ENCODE measurements at regions not wholly inside any gene's neighbourhood (a gene's known extent, or its start where the extent isn't known, plus 50 kb on each side); places are given as distances from the start of the nearest gene placed in this dataset.

- DNase-seq (ENCODE audit: low read depth), result no peak
- no peak for TF ChIP-seq CTCF (IDR thresholded peaks at IDR 0.05; ENCODE audit: insufficient read depth, low read depth, low read length, missing control alignments)
These were observed 774.3 kb downstream of the KCTD16 start for GRCh38 chr5:144944936-144945335.

GRCh38 chr5:144941004-144941403, 770.3 kb downstream of the KCTD16 start:
- TF ChIP-seq CTCF (IDR thresholded peaks at IDR 0.05; ENCODE audit: insufficient read depth, low read depth, low read length, missing control alignments), result no peak
- no peak for DNase-seq (ENCODE audit: low read depth)
- no peak overlapping the region for H3K4me3 ChIP-seq (ENCODE audit: low read depth, low read length)

More at GRCh38 chr5:144944936-144945335, 774.3 kb downstream of the KCTD16 start:
- H3K4me3 ChIP-seq (ENCODE audit: low read depth, low read length), result no peak overlapping the region

GRCh38 chr5:144918371-144918770, 747.7 kb downstream of the KCTD16 start:
- TF ChIP-seq CTCF (IDR thresholded peaks at IDR 0.05; ENCODE audit: insufficient read depth, low read depth, low read length, missing control alignments), result no peak
- DNase-seq (ENCODE audit: low read depth), result no peak
- H3K4me3 ChIP-seq (ENCODE audit: low read depth, low read length), result no peak overlapping the region

- TF ChIP-seq CTCF (IDR thresholded peaks at IDR 0.05; ENCODE audit: insufficient read depth, low read depth, low read length, missing control alignments), result no peak
These were observed 744.8 kb downstream of the KCTD16 start for GRCh38 chr5:144915452-144915851.

GRCh38 chr5:144913661-144914060, 743.0 kb downstream of the KCTD16 start:
- no peak for DNase-seq (ENCODE audit: low read depth)
- H3K4me3 ChIP-seq (ENCODE audit: low read depth, low read length), result no peak overlapping the region
- TF ChIP-seq CTCF (IDR thresholded peaks at IDR 0.05; ENCODE audit: insufficient read depth, low read depth, low read length, missing control alignments), result no peak

More at GRCh38 chr5:144915452-144915851, 744.8 kb downstream of the KCTD16 start:
- no peak for DNase-seq (ENCODE audit: low read depth)
- H3K4me3 ChIP-seq (ENCODE audit: low read depth, low read length), result no peak overlapping the region

- H3K4me3 ChIP-seq (ENCODE audit: low read depth, low read length), result no peak overlapping the region
- DNase-seq (ENCODE audit: low read depth), result no peak
- no peak for TF ChIP-seq CTCF (IDR thresholded peaks at IDR 0.05; ENCODE audit: insufficient read depth, low read depth, low read length, missing control alignments)
These were observed 725.8 kb downstream of the KCTD16 start for GRCh38 chr5:144896473-144896872.

- no peak for DNase-seq (ENCODE audit: low read depth)
- H3K4me3 ChIP-seq (ENCODE audit: low read depth, low read length), result no peak overlapping the region
- no peak for TF ChIP-seq CTCF (IDR thresholded peaks at IDR 0.05; ENCODE audit: insufficient read depth, low read depth, low read length, missing control alignments)
These were observed 716.0 kb downstream of the KCTD16 start for GRCh38 chr5:144886668-144887067.
